GM23338 (cell line): ENCODE measurements at regions not wholly inside any gene's neighbourhood (a gene's known extent, or its start where the extent isn't known, plus 50 kb on each side); places are given as distances from the start of the nearest gene placed in this dataset.

Experiments used
- ATAC-seq: fragments of 200-7000 bp; cut with Tn5 transposase; 3 replicates; pipeline ENCODE4 v1.9.1; 2020
- DNase-seq: peaks from one replicate; pipeline ENCODE4 v3.0.0-alpha.2; 2015; ENCODE audit warnings: low spot score
- H2AFZ ChIP-seq: fragments of 200-600 bp; sonication (generic); 2 replicates; pipeline ENCODE4 v1.8.0; 2016; ENCODE audit warnings: antibody characterized with exemption, mild to moderate bottlenecking, moderate library complexity
- H3F3A ChIP-seq: fragments of 200-600 bp; sonication (generic); replicated peaks from 2 replicates; pipeline ENCODE4 v1.8.0; 2017; ENCODE audit warnings: antibody characterized with exemption, mixed run types, low read depth
- H3K27ac ChIP-seq: fragments of 200-600 bp; sonication (generic); 2 replicates; pipeline ENCODE4 v1.6.1; 2016; ENCODE audit warnings: low read depth
- H3K27me3 ChIP-seq: fragments of 200-600 bp; sonication (generic); 2 replicates; pipeline ENCODE4 v1.8.0; 2016; ENCODE audit warnings: mild to moderate bottlenecking, mixed run types, moderate library complexity; ENCODE audit not compliant: insufficient read depth
- H3K36me3 ChIP-seq: fragments of 200-600 bp; sonication (generic); 2 replicates; pipeline ENCODE4 v1.8.0; 2016; ENCODE audit warnings: mild to moderate bottlenecking; ENCODE audit not compliant: insufficient read depth
- H3K4me1 ChIP-seq: fragments of 200-600 bp; sonication (generic); 2 replicates; pipeline ENCODE4 v1.8.0; 2016; ENCODE audit warnings: mild to moderate bottlenecking, moderate library complexity; ENCODE audit not compliant: insufficient read depth
- H3K4me2 ChIP-seq: fragments of 200-600 bp; sonication (generic); 2 replicates; pipeline ENCODE4 v1.7.1; 2017; ENCODE audit warnings: mixed run types
- H3K4me3 ChIP-seq: fragments of 200-600 bp; sonication (generic); 2 replicates; pipeline ENCODE4 v1.6.1; 2016; ENCODE audit warnings: mixed run types
- H3K79me2 ChIP-seq: fragments of 200-600 bp; sonication (generic); replicated peaks from 2 replicates; pipeline ENCODE4 v1.8.0; 2017; ENCODE audit warnings: mild to moderate bottlenecking; ENCODE audit not compliant: insufficient read depth
- H3K9me2 ChIP-seq: fragments of 200-600 bp; sonication (generic); 2 replicates; pipeline ENCODE4 v1.8.0; 2017; ENCODE audit not compliant: insufficient read depth
- H4K20me1 ChIP-seq: fragments of 200-600 bp; sonication (generic); replicated peaks from 2 replicates; pipeline ENCODE4 v1.8.0; 2017; ENCODE audit warnings: mild to moderate bottlenecking; ENCODE audit not compliant: insufficient read depth
- H3K27ac Mint-ChIP-seq: 2 replicates; pipeline ENCODE4 v1.8.0; 2020; ENCODE audit warnings: inconsistent platforms, mild to moderate bottlenecking, moderate library complexity, mixed read lengths
- H3K27me3 Mint-ChIP-seq: 3 replicates; pipeline ENCODE4 v1.8.0; 2022; ENCODE audit warnings: low read depth, mild to moderate bottlenecking, moderate library complexity, mixed read lengths, inconsistent platforms; ENCODE audit not compliant: insufficient read depth, poor library complexity
- H3K36me3 Mint-ChIP-seq: 3 replicates; pipeline ENCODE4 v1.8.0; 2021; ENCODE audit warnings: low read depth, mild to moderate bottlenecking, inconsistent platforms, moderate library complexity, mixed read lengths
- H3K4me1 Mint-ChIP-seq: 3 replicates; pipeline ENCODE4 v1.8.0; 2020; ENCODE audit warnings: mild to moderate bottlenecking, inconsistent platforms, mixed read lengths
- H3K4me3 Mint-ChIP-seq: 3 replicates; pipeline ENCODE4 v1.8.0; 2021; ENCODE audit warnings: moderate library complexity, mild to moderate bottlenecking, inconsistent platforms, mixed read lengths
- H3K9me3 Mint-ChIP-seq: 3 replicates; pipeline ENCODE4 v1.8.0; 2020; ENCODE audit warnings: moderate library complexity, mild to moderate bottlenecking, inconsistent platforms, mixed read lengths
- CREB1 ChIP-seq: fragments of 250-450 bp; sonication (Bioruptor Pico); IDR thresholded peaks from 2 replicates; pipeline ENCODE4 v1.5.0; 2020; ENCODE audit warnings: low read depth, mild to moderate bottlenecking, moderate library complexity
- ETS1 ChIP-seq: IDR thresholded peaks from 2 replicates; pipeline ENCODE4 v1.6.1; 2016; ENCODE audit warnings: antibody characterized with exemption
- EZH2phosphoT487 ChIP-seq: fragments of 200-600 bp; sonication (generic); IDR thresholded peaks from one replicate; pipeline ENCODE4 v1.8.1; 2018; ENCODE audit warnings: antibody characterized with exemption; ENCODE audit not compliant: unreplicated experiment
- JUNB ChIP-seq: IDR thresholded peaks from one replicate; pipeline ENCODE4 v1.6.1; 2016; ENCODE audit warnings: antibody characterized with exemption; ENCODE audit not compliant: unreplicated experiment
- NANOG ChIP-seq: IDR thresholded peaks from 2 replicates; pipeline ENCODE4 v1.6.1; 2016; ENCODE audit warnings: antibody characterized with exemption, borderline replicate concordance
- POLR2AphosphoS5 ChIP-seq: IDR thresholded peaks from 2 replicates; pipeline ENCODE4 v1.6.1; 2016; ENCODE audit warnings: antibody characterized with exemption, low read depth
- REST ChIP-seq: IDR thresholded peaks from one replicate; pipeline ENCODE4 v1.6.1; 2018; ENCODE audit warnings: antibody characterized with exemption; ENCODE audit not compliant: unreplicated experiment
- STAT1 ChIP-seq: IDR thresholded peaks from one replicate; pipeline ENCODE4 v1.6.1; 2016; ENCODE audit warnings: antibody characterized with exemption; ENCODE audit not compliant: unreplicated experiment
- ZNF114 ChIP-seq: fragments of 250-450 bp; sonication (Bioruptor Pico); IDR thresholded peaks from 2 replicates; pipeline ENCODE4 v1.5.0; 2020; ENCODE audit warnings: mild to moderate bottlenecking, moderate library complexity
- TF ChIP-seq, protein P1 (sequence below): fragments of 250-450 bp; sonication (Bioruptor Pico); IDR thresholded peaks from 2 replicates; pipeline ENCODE4 v1.5.0; 2020; ENCODE audit warnings: mild to moderate bottlenecking, moderate library complexity
- TF ChIP-seq, protein P2 (sequence below), 2 experiments: fragments of 200-600 bp in 1 of 2; sonication (generic) in 1 of 2; conservative IDR thresholded peaks; 2 replicates each; pipeline versions ENCODE4 v1.5.1 to v1.6.1; 2016 to 2017; ENCODE audit warnings: antibody characterized with exemption in 2 of 2, low read depth in 2 of 2, mild to moderate bottlenecking in 2 of 2, moderate library complexity in 1 of 2

- Mint-ChIP-seq H3K9me3 (no peaks in the 10 kb centered on the region), H3K4me3 (no peak overlapping the region)
- H4K20me1 ChIP-seq = no peaks in the 10 kb centered on the region
Observed at GRCh38 chr17:33493566-33493965, 200.5 kb upstream of the ASIC2 start.

More at GRCh38 chr17:33493566-33493965, 200.5 kb upstream of the ASIC2 start:
- Histone ChIP-seq H3K79me2 (no peaks in the 10 kb centered on the region), H2AFZ (no peak overlapping the region), H3F3A (no peaks in the 10 kb centered on the region), H3K36me3 (no peaks in the 10 kb centered on the region), H3K9me2 (no peaks in the 10 kb centered on the region), H3K4me3 (no peak overlapping the region), H3K27me3 (no peaks in the 10 kb centered on the region), H3K4me2 (no peak overlapping the region), H3K4me1 (no peaks in the 10 kb centered on the region), H3K27ac (no peak overlapping the region)
- peaks cover 11% of the 10 kb centered on the region for H3K27me3 Mint-ChIP-seq
- ATAC-seq (no peak), DNase-seq (no peak)
- H3K27ac Mint-ChIP-seq = no peak overlapping the region
- H3K36me3 Mint-ChIP-seq = no peaks in the 10 kb centered on the region
- no peaks in the 10 kb centered on the region for H3K4me1 Mint-ChIP-seq
- TF ChIP-seq REST (no peak), ETS1 (no peak), NANOG (no peak), EZH2phosphoT487 (no peak), POLR2AphosphoS5 (no peak), JUNB (no peak), STAT1 (no peak), CREB1 (no peak), ZNF114 (CRISPR knock-in tag) (no peak)
- TF ChIP-seq, protein P1, sequence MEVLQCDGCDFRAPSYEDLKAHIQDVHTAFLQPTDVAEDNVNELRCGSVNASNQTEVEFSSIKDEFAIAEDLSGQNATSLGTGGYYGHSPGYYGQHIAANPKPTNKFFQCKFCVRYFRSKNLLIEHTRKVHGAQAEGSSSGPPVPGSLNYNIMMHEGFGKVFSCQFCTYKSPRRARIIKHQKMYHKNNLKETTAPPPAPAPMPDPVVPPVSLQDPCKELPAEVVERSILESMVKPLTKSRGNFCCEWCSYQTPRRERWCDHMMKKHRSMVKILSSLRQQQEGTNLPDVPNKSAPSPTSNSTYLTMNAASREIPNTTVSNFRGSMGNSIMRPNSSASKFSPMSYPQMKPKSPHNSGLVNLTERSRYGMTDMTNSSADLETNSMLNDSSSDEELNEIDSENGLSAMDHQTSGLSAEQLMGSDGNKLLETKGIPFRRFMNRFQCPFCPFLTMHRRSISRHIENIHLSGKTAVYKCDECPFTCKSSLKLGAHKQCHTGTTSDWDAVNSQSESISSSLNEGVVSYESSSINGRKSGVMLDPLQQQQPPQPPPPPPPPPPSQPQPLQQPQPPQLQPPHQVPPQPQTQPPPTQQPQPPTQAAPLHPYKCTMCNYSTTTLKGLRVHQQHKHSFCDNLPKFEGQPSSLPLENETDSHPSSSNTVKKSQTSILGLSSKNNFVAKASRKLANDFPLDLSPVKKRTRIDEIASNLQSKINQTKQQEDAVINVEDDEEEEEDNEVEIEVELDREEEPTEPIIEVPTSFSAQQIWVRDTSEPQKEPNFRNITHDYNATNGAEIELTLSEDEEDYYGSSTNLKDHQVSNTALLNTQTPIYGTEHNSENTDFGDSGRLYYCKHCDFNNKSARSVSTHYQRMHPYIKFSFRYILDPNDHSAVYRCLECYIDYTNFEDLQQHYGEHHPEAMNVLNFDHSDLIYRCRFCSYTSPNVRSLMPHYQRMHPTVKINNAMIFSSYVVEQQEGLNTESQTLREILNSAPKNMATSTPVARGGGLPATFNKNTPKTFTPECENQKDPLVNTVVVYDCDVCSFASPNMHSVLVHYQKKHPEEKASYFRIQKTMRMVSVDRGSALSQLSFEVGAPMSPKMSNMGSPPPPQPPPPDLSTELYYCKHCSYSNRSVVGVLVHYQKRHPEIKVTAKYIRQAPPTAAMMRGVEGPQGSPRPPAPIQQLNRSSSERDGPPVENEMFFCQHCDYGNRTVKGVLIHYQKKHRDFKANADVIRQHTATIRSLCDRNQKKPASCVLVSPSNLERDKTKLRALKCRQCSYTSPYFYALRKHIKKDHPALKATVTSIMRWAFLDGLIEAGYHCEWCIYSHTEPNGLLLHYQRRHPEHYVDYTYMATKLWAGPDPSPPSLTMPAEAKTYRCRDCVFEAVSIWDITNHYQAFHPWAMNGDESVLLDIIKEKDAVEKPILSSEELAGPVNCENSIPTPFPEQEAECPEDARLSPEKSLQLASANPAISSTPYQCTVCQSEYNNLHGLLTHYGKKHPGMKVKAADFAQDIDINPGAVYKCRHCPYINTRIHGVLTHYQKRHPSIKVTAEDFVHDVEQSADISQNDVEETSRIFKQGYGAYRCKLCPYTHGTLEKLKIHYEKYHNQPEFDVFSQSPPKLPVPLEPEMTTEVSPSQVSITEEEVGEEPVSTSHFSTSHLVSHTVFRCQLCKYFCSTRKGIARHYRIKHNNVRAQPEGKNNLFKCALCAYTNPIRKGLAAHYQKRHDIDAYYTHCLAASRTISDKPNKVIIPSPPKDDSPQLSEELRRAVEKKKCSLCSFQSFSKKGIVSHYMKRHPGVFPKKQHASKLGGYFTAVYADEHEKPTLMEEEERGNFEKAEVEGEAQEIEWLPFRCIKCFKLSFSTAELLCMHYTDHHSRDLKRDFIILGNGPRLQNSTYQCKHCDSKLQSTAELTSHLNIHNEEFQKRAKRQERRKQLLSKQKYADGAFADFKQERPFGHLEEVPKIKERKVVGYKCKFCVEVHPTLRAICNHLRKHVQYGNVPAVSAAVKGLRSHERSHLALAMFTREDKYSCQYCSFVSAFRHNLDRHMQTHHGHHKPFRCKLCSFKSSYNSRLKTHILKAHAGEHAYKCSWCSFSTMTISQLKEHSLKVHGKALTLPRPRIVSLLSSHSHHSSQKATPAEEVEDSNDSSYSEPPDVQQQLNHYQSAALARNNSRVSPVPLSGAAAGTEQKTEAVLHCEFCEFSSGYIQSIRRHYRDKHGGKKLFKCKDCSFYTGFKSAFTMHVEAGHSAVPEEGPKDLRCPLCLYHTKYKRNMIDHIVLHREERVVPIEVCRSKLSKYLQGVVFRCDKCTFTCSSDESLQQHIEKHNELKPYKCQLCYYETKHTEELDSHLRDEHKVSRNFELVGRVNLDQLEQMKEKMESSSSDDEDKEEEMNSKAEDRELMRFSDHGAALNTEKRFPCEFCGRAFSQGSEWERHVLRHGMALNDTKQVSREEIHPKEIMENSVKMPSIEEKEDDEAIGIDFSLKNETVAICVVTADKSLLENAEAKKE = no peak
- TF ChIP-seq, protein P2, sequence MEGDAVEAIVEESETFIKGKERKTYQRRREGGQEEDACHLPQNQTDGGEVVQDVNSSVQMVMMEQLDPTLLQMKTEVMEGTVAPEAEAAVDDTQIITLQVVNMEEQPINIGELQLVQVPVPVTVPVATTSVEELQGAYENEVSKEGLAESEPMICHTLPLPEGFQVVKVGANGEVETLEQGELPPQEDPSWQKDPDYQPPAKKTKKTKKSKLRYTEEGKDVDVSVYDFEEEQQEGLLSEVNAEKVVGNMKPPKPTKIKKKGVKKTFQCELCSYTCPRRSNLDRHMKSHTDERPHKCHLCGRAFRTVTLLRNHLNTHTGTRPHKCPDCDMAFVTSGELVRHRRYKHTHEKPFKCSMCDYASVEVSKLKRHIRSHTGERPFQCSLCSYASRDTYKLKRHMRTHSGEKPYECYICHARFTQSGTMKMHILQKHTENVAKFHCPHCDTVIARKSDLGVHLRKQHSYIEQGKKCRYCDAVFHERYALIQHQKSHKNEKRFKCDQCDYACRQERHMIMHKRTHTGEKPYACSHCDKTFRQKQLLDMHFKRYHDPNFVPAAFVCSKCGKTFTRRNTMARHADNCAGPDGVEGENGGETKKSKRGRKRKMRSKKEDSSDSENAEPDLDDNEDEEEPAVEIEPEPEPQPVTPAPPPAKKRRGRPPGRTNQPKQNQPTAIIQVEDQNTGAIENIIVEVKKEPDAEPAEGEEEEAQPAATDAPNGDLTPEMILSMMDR (conservative IDR thresholded peaks at IDR 0.05; ENCODE audit: low read depth in 2 of 2) = no peak
